HepG2 (cell line): ENCODE measurements at regions not wholly inside any gene's neighbourhood (a gene's known extent, or its start where the extent isn't known, plus 50 kb on each side); places are given as distances from the start of the nearest gene placed in this dataset.

ENCODE experiments used
- ATAC-seq: fragments of 200-7000 bp; cut with Tn5 transposase; 3 replicates; pipeline ENCODE4 v1.9.1; 2020; ENCODE audit warnings: mild to moderate bottlenecking, moderate library complexity
- BruUV-seq: library from RNA; stranded (reverse); fragments of 400-500 nt; replicated peaks from 2 replicates; lab custom pipeline; 2021; lab: Mats Ljungman, UMichigan
- CTCF ChIA-PET: fragments of 300-600 bp; formaldehyde crosslinking; extraction: SDS; loops from one replicate; lab custom pipeline; 2021; ENCODE audit warnings: low total read pairs, inconsistent platforms, low intra/inter-chr PET ratio; lab: Yijun Ruan, JAX
- POLR2A ChIA-PET: fragments of 350-600 bp; sonication (Branson Sonifier 250); formaldehyde crosslinking; loops from one replicate; lab custom pipeline; 2020; ENCODE audit warnings: antibody characterized with exemption, inconsistent platforms; lab: Yijun Ruan, JAX
- DNase-seq: peaks from one replicate; pipeline ENCODE4 v3.0.0-alpha.2; 2015; ENCODE audit warnings: low spot score
- FAIRE-seq: peaks from 3 replicates; lab custom pipeline; 2011; peaks lifted over from hg19 to GRCh38; lab: Jason Lieb, UNC
- H2AFZ ChIP-seq: one replicate; pipeline ENCODE4 v1.6.1; 2011; ENCODE audit warnings: low read length, inconsistent platforms
- H3K27ac ChIP-seq: fragments of 300-600 bp; 3 replicates; pipeline ENCODE4 v1.8.0; 2011; ENCODE audit warnings: mixed run types, mild to moderate bottlenecking, mixed read lengths, low read length, inconsistent platforms; ENCODE audit not compliant: insufficient read depth; ENCODE audit errors: extremely low read length
- H3K27me3 ChIP-seq, 2 experiments: fragments of 200-600 bp in 1 of 2; 2 replicates in 1 of 2; 3 replicates in 1 of 2; pipeline versions ENCODE4 v1.6.0 to v1.8.0; 2011; ENCODE audit warnings: low read length in 2 of 2, mild to moderate bottlenecking in 2 of 2, moderate library complexity in 2 of 2, inconsistent platforms in 1 of 2; ENCODE audit not compliant: insufficient read depth in 2 of 2, control insufficient read depth in 1 of 2
- H3K36me3 ChIP-seq, 2 experiments: fragments of 200-600 bp in 1 of 2; replicated peaks in 1 of 2; 2 replicates in 1 of 2; 3 replicates in 1 of 2; pipeline versions ENCODE4 v1.5.1 to v1.8.0; 2011; ENCODE audit warnings: low read length in 2 of 2, inconsistent platforms in 1 of 2; ENCODE audit not compliant: insufficient read depth in 2 of 2, control insufficient read depth in 1 of 2
- H3K4me1 ChIP-seq: 2 replicates; pipeline ENCODE4 v1.5.1; 2012; ENCODE audit warnings: low read length, inconsistent platforms; ENCODE audit not compliant: insufficient read depth
- H3K4me2 ChIP-seq: 2 replicates; pipeline ENCODE4 v1.6.0; 2011; ENCODE audit warnings: low read depth, low read length, inconsistent platforms
- H3K4me3 ChIP-seq, 3 experiments: fragments of 200-600 bp in 1 of 3; sonication (generic), shearing (Covaris generic) in 1 of 3; replicated peaks in 1 of 3; 2 replicates each; pipeline ENCODE4 v1.5.1; 2011 to 2016; ENCODE audit warnings: low read length in 3 of 3, inconsistent platforms in 2 of 3, low read depth in 2 of 3, mild to moderate bottlenecking in 2 of 3, control low read depth in 1 of 3, mixed read lengths in 1 of 3; ENCODE audit not compliant: insufficient read depth in 1 of 3
- H3K79me2 ChIP-seq: one replicate; pipeline ENCODE4 v1.6.1; 2011; ENCODE audit warnings: low read length, inconsistent platforms; ENCODE audit not compliant: insufficient read depth
- H3K9ac ChIP-seq: 2 replicates; pipeline ENCODE4 v1.6.0; 2011; ENCODE audit warnings: mild to moderate bottlenecking, low read depth, low read length, inconsistent platforms; ENCODE audit not compliant: insufficient read depth
- H3K9me3 ChIP-seq: 2 replicates; pipeline ENCODE4 v1.5.1; 2012; ENCODE audit warnings: mild to moderate bottlenecking, low read length
- H4K20me1 ChIP-seq: 2 replicates; pipeline ENCODE4 v1.6.0; 2011; ENCODE audit warnings: inconsistent platforms, mild to moderate bottlenecking, low read length, moderate library complexity; ENCODE audit not compliant: insufficient read depth
- ETV5 ChIP-seq: IDR thresholded peaks from 2 replicates; pipeline ENCODE4 v1.6.1; 2018; ENCODE audit warnings: missing biosample characterization, missing genetic modification reagents, inconsistent platforms, borderline replicate concordance
- ETV6 ChIP-seq: sonication (generic); formaldehyde crosslinking; conservative IDR thresholded peaks from 2 replicates; pipeline ENCODE4 v1.4.0; 2020; ENCODE audit warnings: missing genetic modification reagents
- MAZ ChIP-seq, 2 experiments: sonication (generic) in 1 of 2; formaldehyde crosslinking in 1 of 2; IDR thresholded peaks; 2 replicates each; pipeline versions ENCODE4 v1.5.0 to v1.6.1; 2012 to 2020; ENCODE audit warnings: low read depth in 2 of 2, mild to moderate bottlenecking in 2 of 2, borderline replicate concordance in 1 of 2, improper control_type of control experiment in 1 of 2, low read length in 1 of 2, missing genetic modification reagents in 1 of 2, moderate library complexity in 1 of 2
- MYNN ChIP-seq: sonication (generic); formaldehyde crosslinking; IDR thresholded peaks from 2 replicates; pipeline ENCODE4 v1.4.0; 2020; ENCODE audit warnings: mild to moderate bottlenecking, low read depth, missing genetic modification reagents
- NFATC3 ChIP-seq: sonication (generic); formaldehyde crosslinking; IDR thresholded peaks from 2 replicates; pipeline ENCODE4 v1.5.1; 2020; ENCODE audit warnings: mild to moderate bottlenecking, missing genetic modification reagents
- NPAS2 ChIP-seq: sonication (generic); formaldehyde crosslinking; IDR thresholded peaks from 2 replicates; pipeline ENCODE4 v1.8.0; 2022; ENCODE audit warnings: mild to moderate bottlenecking, missing genetic modification reagents, borderline replicate concordance
- NR2F1 ChIP-seq, 2 experiments: fragments of 450-650 bp in 1 of 2; formaldehyde crosslinking in 1 of 2; IDR thresholded peaks; 2 replicates each; pipeline versions ENCODE4 v1.5.0 to v1.6.1; 2016 to 2020; ENCODE audit warnings: mild to moderate bottlenecking in 1 of 2, missing compliant biosample characterization in 1 of 2, missing genetic modification reagents in 1 of 2, moderate library complexity in 1 of 2
- ZKSCAN5 ChIP-seq: sonication (generic); formaldehyde crosslinking; IDR thresholded peaks from 2 replicates; pipeline ENCODE4 v1.5.1; 2020; ENCODE audit warnings: mild to moderate bottlenecking, missing genetic modification reagents
- ZNF253 ChIP-seq: sonication (generic); formaldehyde crosslinking; IDR thresholded peaks from 2 replicates; pipeline ENCODE4 v1.8.0; 2022; ENCODE audit warnings: mild to moderate bottlenecking, missing genetic modification reagents, borderline replicate concordance
- ZNF354B ChIP-seq: sonication (generic); formaldehyde crosslinking; IDR thresholded peaks from 2 replicates; pipeline ENCODE4 v1.8.0; 2022; ENCODE audit warnings: mild to moderate bottlenecking, missing genetic modification reagents
- ZNF652 ChIP-seq: IDR thresholded peaks from 2 replicates; pipeline ENCODE4 v1.6.1; 2016; ENCODE audit warnings: low read depth, borderline replicate concordance
- ZNF746 ChIP-seq: sonication (generic); formaldehyde crosslinking; IDR thresholded peaks from 2 replicates; pipeline ENCODE4 v1.8.0; 2022; ENCODE audit warnings: mild to moderate bottlenecking, missing genetic modification reagents
- ZZZ3 ChIP-seq: sonication (generic); formaldehyde crosslinking; IDR thresholded peaks from 2 replicates; pipeline ENCODE4 v1.4.0; 2020; ENCODE audit warnings: missing genetic modification reagents, mild to moderate bottlenecking, borderline replicate concordance
- WGBS: methylation state at CpG from one replicate; pipeline ENCODE4 v1.1.6; 2017; ENCODE audit warnings: low lambda C conversion rate; 5-methylcytosine and 5-hydroxymethylcytosine counted together
- in situ Hi-C: cut with HindIII; loops from 2 replicates; pipeline ENCODE4 v1.10.0; 2017; ENCODE audit warnings: low pct_unique_long_range_greater_than_20kb; ENCODE audit not compliant: extremely low pct_ligation_motif_present
- intact Hi-C: fragments of 100-400 bp; cut with micrococcal nuclease; formaldehyde crosslinking; loops from one replicate; pipeline ENCODE4 v1.10.0; 2022; ENCODE audit not compliant: unreplicated experiment
- TF ChIP-seq, protein P1 (sequence below): IDR thresholded peaks from 2 replicates; pipeline ENCODE4 v1.6.1; 2016; ENCODE audit warnings: missing compliant biosample characterization, missing genetic modification reagents, borderline replicate concordance
- TF ChIP-seq, protein P2 (sequence below): sonication (generic); formaldehyde crosslinking; IDR thresholded peaks from 2 replicates; pipeline ENCODE4 v1.4.0; 2020; ENCODE audit warnings: mild to moderate bottlenecking, missing genetic modification reagents

DNA sequence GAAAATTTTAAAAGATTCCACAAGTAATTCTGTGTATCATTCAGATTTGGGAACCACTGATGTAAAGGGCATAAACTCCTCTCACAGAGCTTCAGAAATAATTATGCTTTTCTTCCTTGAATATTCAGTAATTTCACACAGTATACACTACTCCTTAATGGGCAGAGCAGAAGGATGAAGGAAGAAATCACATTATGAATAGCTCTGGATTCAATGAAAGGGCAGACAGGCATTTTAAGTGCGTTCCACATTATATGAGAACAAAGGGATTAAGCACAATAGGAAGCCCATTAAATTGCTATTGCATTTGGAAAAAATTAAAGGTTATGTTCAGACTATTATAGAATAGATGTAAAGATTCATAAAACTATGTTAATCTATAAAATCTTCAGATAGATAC, 142.6 kb downstream of the PDHA2 start:
- Histone ChIP-seq H3K9me3 (peaks cover 7% of the 10 kb centered on the region; the same call in 1 of the 2 replicates), H2AFZ (no peak overlapping the region), H3K4me2 (no peak overlapping the region), H4K20me1 (no peaks in the 10 kb centered on the region), H3K27me3 (no peaks in the 10 kb centered on the region), H3K27ac (no peak overlapping the region), H3K4me3 (no peak overlapping the region), H3K4me1 (no peaks in the 10 kb centered on the region), H3K9ac (no peak overlapping the region), H3K36me3 (no peaks in the 10 kb centered on the region), H3K79me2 (no peaks in the 10 kb centered on the region)
- ChIA-PET CTCF (no interaction called here), POLR2A (no interaction called here)
- intact Hi-C loops, result no loop called here
- WGBS, result 9% methylated on average over 1 of the region's 1 CpG
- ATAC-seq, result no peak
- DNase-seq, result no peak
- no TSS peak for BruUV-seq
- in situ Hi-C loops, result no loop called here
- FAIRE-seq, result no peak
- TF ChIP-seq, protein P1, sequence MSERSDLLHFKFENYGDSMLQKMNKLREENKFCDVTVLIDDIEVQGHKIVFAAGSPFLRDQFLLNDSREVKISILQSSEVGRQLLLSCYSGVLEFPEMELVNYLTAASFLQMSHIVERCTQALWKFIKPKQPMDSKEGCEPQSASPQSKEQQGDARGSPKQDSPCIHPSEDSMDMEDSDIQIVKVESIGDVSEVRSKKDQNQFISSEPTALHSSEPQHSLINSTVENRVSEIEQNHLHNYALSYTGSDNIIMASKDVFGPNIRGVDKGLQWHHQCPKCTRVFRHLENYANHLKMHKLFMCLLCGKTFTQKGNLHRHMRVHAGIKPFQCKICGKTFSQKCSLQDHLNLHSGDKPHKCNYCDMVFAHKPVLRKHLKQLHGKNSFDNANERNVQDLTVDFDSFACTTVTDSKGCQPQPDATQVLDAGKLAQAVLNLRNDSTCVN (CRISPR knock-in tag), result no peak
- TF ChIP-seq NR2F1 (CRISPR knock-in tag; IDR thresholded peaks at IDR 0.05) (no peak), ZNF746 (CRISPR knock-in tag) (no peak), NFATC3 (CRISPR knock-in tag) (no peak), MYNN (CRISPR knock-in tag) (no peak), ETV6 (CRISPR knock-in tag) (no peak), NPAS2 (CRISPR knock-in tag) (no peak), ZKSCAN5 (CRISPR knock-in tag) (no peak), ETV5 (CRISPR knock-in tag) (no peak), ZNF354B (CRISPR knock-in tag) (no peak), ZNF652 (no peak), ZZZ3 (CRISPR knock-in tag) (no peak), MAZ (IDR thresholded peaks at IDR 0.05; ENCODE audit: borderline replicate concordance, low read depth, low read length) (no peak), MAZ (CRISPR knock-in tag; IDR thresholded peaks at IDR 0.05; ENCODE audit: low read depth) (no peak), ZNF253 (no peak)
- TF ChIP-seq, protein P2, sequence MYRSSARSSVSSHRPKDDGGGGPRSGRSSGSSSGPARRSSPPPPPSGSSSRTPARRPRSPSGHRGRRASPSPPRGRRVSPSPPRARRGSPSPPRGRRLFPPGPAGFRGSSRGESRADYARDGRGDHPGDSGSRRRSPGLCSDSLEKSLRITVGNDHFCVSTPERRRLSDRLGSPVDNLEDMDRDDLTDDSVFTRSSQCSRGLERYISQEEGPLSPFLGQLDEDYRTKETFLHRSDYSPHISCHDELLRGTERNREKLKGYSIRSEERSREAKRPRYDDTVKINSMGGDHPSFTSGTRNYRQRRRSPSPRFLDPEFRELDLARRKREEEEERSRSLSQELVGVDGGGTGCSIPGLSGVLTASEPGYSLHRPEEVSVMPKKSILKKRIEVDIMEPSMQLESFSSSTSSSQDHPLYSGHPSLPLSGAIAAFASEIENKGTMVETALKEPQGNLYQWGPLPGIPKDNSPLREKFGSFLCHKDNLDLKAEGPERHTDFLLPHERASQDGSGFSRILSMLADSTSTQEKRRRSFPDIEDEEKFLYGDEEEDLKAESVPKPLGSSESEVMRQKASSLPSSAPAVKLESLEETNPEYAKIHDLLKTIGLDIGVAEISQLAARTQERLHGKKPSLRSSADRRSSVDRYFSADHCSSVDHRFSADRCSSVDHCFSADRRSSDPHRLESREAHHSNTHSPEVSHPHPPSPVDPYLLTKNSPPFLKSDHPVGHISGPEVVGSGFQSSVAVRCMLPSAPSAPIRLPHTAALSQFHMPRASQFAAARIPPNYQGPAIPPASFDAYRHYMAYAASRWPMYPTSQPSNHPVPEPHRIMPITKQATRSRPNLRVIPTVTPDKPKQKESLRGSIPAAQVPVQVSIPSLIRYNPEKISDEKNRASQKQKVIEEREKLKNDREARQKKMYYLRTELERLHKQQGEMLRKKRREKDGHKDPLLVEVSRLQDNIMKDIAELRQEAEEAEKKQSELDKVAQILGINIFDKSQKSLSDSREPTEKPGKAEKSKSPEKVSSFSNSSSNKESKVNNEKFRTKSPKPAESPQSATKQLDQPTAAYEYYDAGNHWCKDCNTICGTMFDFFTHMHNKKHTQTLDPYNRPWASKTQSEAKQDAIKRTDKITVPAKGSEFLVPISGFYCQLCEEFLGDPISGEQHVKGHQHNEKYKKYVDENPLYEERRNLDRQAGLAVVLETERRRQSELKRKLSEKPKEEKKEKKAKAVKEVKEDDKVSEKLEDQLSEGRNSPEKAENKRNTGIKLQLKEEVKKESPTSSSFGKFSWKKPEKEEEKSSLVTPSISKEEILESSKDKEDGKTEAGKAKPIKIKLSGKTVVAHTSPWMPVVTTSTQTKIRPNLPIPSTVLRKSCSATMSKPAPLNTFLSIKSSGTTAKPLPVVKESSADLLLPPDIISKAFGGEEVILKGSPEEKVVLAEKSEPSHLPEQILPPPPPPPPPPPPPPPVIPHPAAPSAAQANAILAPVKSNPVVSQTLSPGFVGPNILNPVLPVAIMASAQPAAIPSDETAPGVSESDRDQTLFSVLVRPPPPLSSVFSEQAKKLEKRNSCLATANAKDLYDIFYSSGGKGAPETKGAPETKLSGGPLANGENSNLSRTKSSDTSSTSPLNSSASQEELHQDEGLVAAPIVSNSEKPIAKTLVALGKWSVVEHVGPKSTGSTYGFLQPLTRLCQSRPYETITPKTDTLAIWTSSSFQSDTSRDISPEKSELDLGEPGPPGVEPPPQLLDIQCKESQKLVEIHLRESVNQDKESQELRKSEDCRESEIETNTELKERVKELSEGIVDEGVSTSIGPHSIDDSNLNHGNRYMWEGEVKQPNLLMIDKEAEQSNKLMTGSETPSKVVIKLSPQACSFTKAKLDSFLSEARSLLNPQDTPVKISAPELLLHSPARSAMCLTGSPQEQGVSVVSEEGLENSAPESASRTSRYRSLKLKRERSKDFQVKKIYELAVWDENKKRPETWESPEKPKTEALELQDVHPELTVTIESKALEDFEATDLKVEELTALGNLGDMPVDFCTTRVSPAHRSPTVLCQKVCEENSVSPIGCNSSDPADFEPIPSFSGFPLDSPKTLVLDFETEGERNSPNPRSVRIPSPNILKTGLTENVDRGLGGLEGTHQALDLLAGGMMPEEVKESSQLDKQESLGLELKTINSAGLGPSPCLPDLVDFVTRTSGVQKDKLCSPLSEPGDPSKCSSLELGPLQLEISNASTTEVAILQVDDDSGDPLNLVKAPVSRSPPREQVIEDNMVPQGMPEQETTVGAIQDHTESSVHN (CRISPR knock-in tag), result no peak
